ENCODE measurements at regions not wholly inside any gene's neighbourhood (a gene's known extent, or its start where the extent isn't known, plus 50 kb on each side); places are given as distances from the start of the nearest gene placed in this dataset.

DNA sequence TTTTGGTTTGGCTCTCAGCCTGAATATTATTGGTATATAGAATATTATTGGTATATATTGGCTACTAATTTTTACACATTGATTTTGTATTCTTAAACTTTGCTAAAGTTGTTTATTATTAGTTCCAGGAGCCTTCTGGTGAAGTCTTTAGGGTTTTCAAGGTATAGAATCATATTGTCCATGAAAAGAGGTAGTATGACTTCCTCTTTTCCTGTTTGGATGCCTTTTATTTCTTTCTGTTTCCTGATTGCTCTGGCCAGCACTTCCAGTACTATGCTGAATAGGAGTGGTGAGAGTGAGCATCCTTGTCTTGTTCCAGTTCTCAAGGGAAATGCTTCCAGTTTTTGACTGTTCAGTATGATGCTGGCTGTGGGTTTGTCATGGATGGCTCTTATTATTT, 107.3 kb upstream of the LIPC start:
- Histone ChIP-seq H3K9ac (ENCODE audit: low read length) (no peak overlapping the region), H3K4me1 (ENCODE audit: control insufficient read depth in 1 of 2, insufficient read depth in 2 of 2, low read length in 2 of 2) (peaks cover 1 to 3% of the 10 kb centered on the region in 2 experiments; a peak in 3 of 4 replicates), H3K4me2 (ENCODE audit: low read length) (no peak overlapping the region), H3K27me3 (ENCODE audit: insufficient read depth, low read length) (no peaks in the 10 kb centered on the region), H3K9me2 (ENCODE audit: insufficient read depth) (no peaks in the 10 kb centered on the region), H2AFZ (ENCODE audit: low read depth, low read length, poor library complexity, severe bottlenecking) (no peak overlapping the region), H3K36me3 (ENCODE audit: control insufficient read depth in 1 of 2, insufficient read depth in 2 of 2, low read length in 2 of 2) (no peaks in the 10 kb centered on the region), H3K9me3 (ENCODE audit: control insufficient read depth in 1 of 2, insufficient read depth in 1 of 2, low read depth in 1 of 2, low read length in 2 of 2) (no peaks in the 10 kb centered on the region), H3K4me3 (replicated peaks in 1 of 2; ENCODE audit: low read depth in 1 of 2, low read length in 2 of 2) (no peak overlapping the region), H3K27ac (ENCODE audit: low read depth, low read length) (no peak overlapping the region), H3K79me2 (ENCODE audit: insufficient read depth, low read length) (no peaks in the 10 kb centered on the region), H4K20me1 (ENCODE audit: insufficient read depth) (no peaks in the 10 kb centered on the region)
- intact Hi-C loops (cut with micrococcal nuclease), result no loop called here
- no peak for DNase-seq (ENCODE audit: low read depth, low spot score)
- no TSS peak for BruUV-seq (replicated peaks)
- POLR2A ChIA-PET, result no interaction called here
- RAD21 ChIA-PET (ENCODE audit: low non-redundant PET in 1 of 2, low total read pairs in 2 of 2, uncharacterized antibody in 2 of 2, unreplicated experiment in 2 of 2), result no interaction called here
- ATAC-seq, result no peak
- no peak for TF ChIP-seq TCF7L2 (IDR thresholded peaks at IDR 0.05; ENCODE audit: borderline replicate concordance, extremely low read depth, insufficient read depth, insufficient read length)
- no peak for TF ChIP-seq FOSL1 (IDR thresholded peaks at IDR 0.05; ENCODE audit: low read depth)
- no peak for TF ChIP-seq ZFX (IDR thresholded peaks at IDR 0.05)
- TF ChIP-seq POLR2AphosphoS5 (IDR thresholded peaks at IDR 0.05; ENCODE audit: low read depth, low read length), result no peak
- TF ChIP-seq, protein P1, sequence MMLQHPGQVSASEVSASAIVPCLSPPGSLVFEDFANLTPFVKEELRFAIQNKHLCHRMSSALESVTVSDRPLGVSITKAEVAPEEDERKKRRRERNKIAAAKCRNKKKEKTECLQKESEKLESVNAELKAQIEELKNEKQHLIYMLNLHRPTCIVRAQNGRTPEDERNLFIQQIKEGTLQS (IDR thresholded peaks at IDR 0.05), result no peak
- TF ChIP-seq CEBPB (IDR thresholded peaks at IDR 0.05; ENCODE audit: low read depth), result no peak
- TF ChIP-seq ZNF274 (IDR thresholded peaks at IDR 0.05; ENCODE audit: low read depth, low read length), result no peak
- TF ChIP-seq EGR1 (IDR thresholded peaks at IDR 0.05; ENCODE audit: low read depth), result no peak
- TF ChIP-seq EZH2phosphoT487 (IDR thresholded peaks at IDR 0.05; ENCODE audit: borderline replicate concordance), result no peak
- no peak for TF ChIP-seq SRF (IDR thresholded peaks at IDR 0.05; ENCODE audit: low read depth)
- TF ChIP-seq CBX3 (IDR thresholded peaks at IDR 0.05; ENCODE audit: low read depth), result no peak
- no peak for TF ChIP-seq JUND (IDR thresholded peaks at IDR 0.05)
- TF ChIP-seq ELF1 (IDR thresholded peaks at IDR 0.05; ENCODE audit: borderline replicate concordance, low read depth), result no peak
- TF ChIP-seq SIN3A (IDR thresholded peaks at IDR 0.05; ENCODE audit: low read depth), result no peak
- no peak for TF ChIP-seq YY1 (IDR thresholded peaks at IDR 0.05; ENCODE audit: extremely low read depth, insufficient replicate concordance, low read depth, low read length)
- CTCF ChIA-PET, result no interaction called here

All from HCT116 (cell line).